GM13977 (cell line): ENCODE measurements at regions not wholly inside any gene's neighbourhood (a gene's known extent, or its start where the extent isn't known, plus 50 kb on each side); places are given as distances from the start of the nearest gene placed in this dataset.

ENCODE experiments used
- DNase-seq: peaks from one replicate; pipeline ENCODE4 v3.0.0; 2012; ENCODE audit warnings: low spot score
- CTCF ChIP-seq: IDR thresholded peaks from 2 replicates; pipeline ENCODE4 v1.5.1; 2012; ENCODE audit warnings: mild to moderate bottlenecking, control low read depth; ENCODE audit not compliant: insufficient read depth; ENCODE audit errors: extremely low read depth, missing control alignments
- in situ Hi-C: fragments of 300-500 bp; cut with MboI; formaldehyde crosslinking; loops from one replicate; pipeline ENCODE4 v1.12.0; 2022; ENCODE audit warnings: low sequenced_read_pairs, low pct_unique_long_range_greater_than_20kb, mixed read lengths, inconsistent platforms; ENCODE audit not compliant: unreplicated experiment

GRCh38 chr16:59385491-59385890 is 651.4 kb upstream of the GOT2 start:
- no peak for DNase-seq
- no peak for TF ChIP-seq CTCF
- in situ Hi-C loops, result no loop called here

DNA sequence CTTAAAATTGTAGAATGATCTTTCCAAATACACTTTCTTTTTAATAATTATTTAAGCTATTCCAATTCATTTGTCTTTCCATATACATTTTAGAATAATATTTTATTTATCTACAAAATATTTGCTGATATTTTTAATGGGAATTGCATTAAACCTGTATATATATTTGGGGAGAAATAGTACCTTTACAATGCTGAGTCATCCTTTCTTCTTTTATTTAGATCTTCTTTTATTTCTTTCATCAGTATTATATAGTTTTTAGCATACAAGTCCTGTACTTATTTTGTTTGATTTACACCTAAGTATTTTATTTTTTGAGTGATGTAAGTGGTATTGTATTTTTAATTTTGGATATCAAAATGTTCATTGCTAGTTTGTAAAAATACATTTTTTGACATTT is 639.5 kb upstream of the GOT2 start:
- no peak for TF ChIP-seq CTCF
- in situ Hi-C loops, result no loop called here
- no peak for DNase-seq

DNA sequence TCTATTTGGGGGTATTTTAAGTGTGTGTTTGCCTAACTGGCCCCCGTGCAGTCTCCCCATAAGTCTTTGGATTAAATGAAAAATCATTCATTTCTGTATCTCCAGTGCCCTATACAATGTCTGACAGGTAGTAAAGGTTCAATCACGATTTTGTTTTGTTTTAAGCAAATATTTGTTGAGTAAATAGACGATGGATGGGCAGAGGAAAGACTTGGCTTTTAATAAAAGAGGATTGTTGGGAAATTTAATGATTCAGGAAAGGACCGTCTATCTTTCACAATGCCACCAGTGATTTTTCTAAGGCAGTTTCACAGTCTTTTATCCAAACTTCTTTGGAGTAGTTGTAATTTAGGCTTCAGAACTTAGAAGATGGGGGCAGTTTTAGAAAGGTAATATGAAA is 636.6 kb upstream of the GOT2 start:
- no peak for DNase-seq
- TF ChIP-seq CTCF, result no peak
- in situ Hi-C loops, result no loop called here

DNA sequence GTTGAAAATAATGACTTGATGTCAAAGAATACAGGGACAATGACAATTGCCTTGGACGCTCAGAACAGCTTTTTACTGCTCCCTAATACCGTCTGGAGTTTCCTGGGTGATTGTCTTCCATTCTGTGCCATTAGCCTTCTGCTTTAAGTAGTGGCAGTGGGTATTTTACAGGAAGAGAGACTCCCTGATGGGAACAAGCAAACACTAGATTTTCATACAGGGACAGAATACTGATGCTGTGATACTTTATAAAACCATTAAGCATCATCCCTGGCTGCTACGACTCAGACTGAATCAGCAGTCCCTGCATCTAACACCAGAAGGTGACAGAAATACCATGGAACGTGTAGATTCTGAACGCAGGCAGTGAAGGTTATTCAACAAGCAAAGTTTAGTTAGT is 635.4 kb upstream of the GOT2 start:
- in situ Hi-C loops, result no loop called here
- TF ChIP-seq CTCF, result no peak
- no peak for DNase-seq

- in situ Hi-C loops, result no loop called here
Observed at GRCh38 chr16:59368586-59368985, 634.5 kb upstream of the GOT2 start.

DNA sequence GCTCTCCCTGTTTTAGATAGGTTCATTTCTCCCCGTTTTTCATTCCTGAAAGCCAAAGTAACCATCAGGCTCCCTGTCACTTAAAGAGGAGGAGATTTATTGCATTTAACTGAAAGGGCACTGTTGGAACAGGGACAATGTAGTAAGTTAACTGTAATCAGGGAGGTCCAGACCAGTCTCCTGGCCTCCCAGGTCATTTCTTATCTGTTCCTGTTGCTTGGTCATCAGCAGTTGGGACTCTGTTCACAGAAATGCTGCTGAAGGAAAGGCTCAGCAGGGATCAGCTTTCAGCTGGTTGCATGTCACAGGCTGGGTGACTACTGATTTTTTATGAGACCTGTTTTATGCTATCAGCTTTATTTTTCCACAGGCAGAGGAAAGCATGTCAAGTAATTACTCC is 622.6 kb upstream of the GOT2 start:
- in situ Hi-C loops, result no loop called here
- DNase-seq, result no peak
- no peak for TF ChIP-seq CTCF

More at GRCh38 chr16:59368586-59368985, 634.5 kb upstream of the GOT2 start:
- DNase-seq, result no peak
- no peak for TF ChIP-seq CTCF

- DNase-seq, result no peak
- in situ Hi-C loops, result no loop called here
- no peak for TF ChIP-seq CTCF
Observed at GRCh38 chr16:59356144-59356543, 622.0 kb upstream of the GOT2 start.
